DMS79 (cell line): ENCODE measurements at regions not wholly inside any gene's neighbourhood (a gene's known extent, or its start where the extent isn't known, plus 50 kb on each side); places are given as distances from the start of the nearest gene placed in this dataset.

ENCODE experiments used
- DNase-seq: peaks from one replicate; lab custom pipeline; 2025; lab: John Stamatoyannopoulos, UW

GRCh38 chr12:91577586-91578539 is 395.2 kb upstream of the DCN start:
- no peak for DNase-seq

- DNase-seq: no peak
Measured at GRCh38 chr12:91576432-91576831, 393.8 kb upstream of the DCN start.

GRCh38 chr12:91575630-91576029 is 393.0 kb upstream of the DCN start:
- no peak for DNase-seq

- no peak for DNase-seq
Measured at GRCh38 chr12:91574975-91575374, 392.4 kb upstream of the DCN start.

- no peak for DNase-seq
Measured at GRCh38 chr12:91574391-91574790, 391.8 kb upstream of the DCN start.

GRCh38 chr12:91572869-91573268 is 390.3 kb upstream of the DCN start:
- DNase-seq: no peak

- no peak for DNase-seq
Measured at GRCh38 chr12:91567100-91567485, 384.5 kb upstream of the DCN start.

GRCh38 chr12:91566328-91567099 is 383.9 kb upstream of the DCN start:
- DNase-seq: no peak

- DNase-seq: no peak
Measured at GRCh38 chr12:91565846-91566245, 383.2 kb upstream of the DCN start.

- no peak for DNase-seq
Measured at GRCh38 chr12:91565246-91565645, 382.6 kb upstream of the DCN start.

GRCh38 chr12:91563011-91563765 is 380.6 kb upstream of the DCN start:
- DNase-seq: no peak

- no peak for DNase-seq
Measured at GRCh38 chr12:91562476-91562875, 379.9 kb upstream of the DCN start.

- no peak for DNase-seq
Measured at GRCh38 chr12:91561958-91562325, 379.3 kb upstream of the DCN start.

GRCh38 chr12:91561301-91561957 is 378.8 kb upstream of the DCN start:
- DNase-seq: no peak

GRCh38 chr12:91556909-91557308 is 374.3 kb upstream of the DCN start:
- DNase-seq: no peak

GRCh38 chr12:91555436-91556415 is 373.1 kb upstream of the DCN start:
- DNase-seq: no peak

GRCh38 chr12:91551927-91552326 is 369.3 kb upstream of the DCN start:
- DNase-seq: no peak

- DNase-seq: no peak
Measured at GRCh38 chr12:91551242-91551641, 368.6 kb upstream of the DCN start.

GRCh38 chr12:91542666-91543065 is 360.0 kb upstream of the DCN start:
- DNase-seq: no peak

GRCh38 chr12:91542067-91542466 is 359.4 kb upstream of the DCN start:
- no peak for DNase-seq

- DNase-seq: no peak
Measured at GRCh38 chr12:91538418-91538817, 355.8 kb upstream of the DCN start.
